Ovary (tissue), 7 donors: ENCODE measurements at regions not wholly inside any gene's neighbourhood (a gene's known extent, or its start where the extent isn't known, plus 50 kb on each side); places are given as distances from the start of the nearest gene placed in this dataset.
"Not testable (repeated sequence)": the region's sequence is repeated elsewhere in the genome, so short reads cannot be mapped to it uniquely, and the experiment has no call there.

Source experiments
- DNase-seq, 5 donors: peaks; one replicate each; pipeline ENCODE4 v3.0.0-alpha.2; 2019 to 2020
- H3K27ac ChIP-seq, 2 donors: fragments of 200-600 bp; one replicate each; pipeline versions ENCODE4 v1.5.1 to v1.8.0; 2019 to 2022
- H3K27me3 ChIP-seq: fragments of 200-600 bp; one replicate; pipeline ENCODE4 v1.8.0; 2022
- H3K36me3 ChIP-seq: fragments of 200-600 bp; sonication (generic); one replicate; pipeline ENCODE4 v1.5.1; 2019
- H3K4me1 ChIP-seq: one replicate; pipeline ENCODE4 v1.8.1; 2013; ENCODE audit warnings: mild to moderate bottlenecking, moderate library complexity; ENCODE audit not compliant: insufficient read depth
- H3K4me3 ChIP-seq: fragments of 200-600 bp; sonication (generic); one replicate; pipeline ENCODE4 v1.5.1; 2017
- H3K9me3 ChIP-seq, 2 donors: fragments of 200-600 bp in 1 of 2; sonication (generic) in 1 of 2; one replicate each; pipeline versions ENCODE4 v1.5.1 to v1.8.1; 2013 to 2019; ENCODE audit warnings: mild to moderate bottlenecking in 1 of 2, moderate library complexity in 1 of 2
- CTCF ChIP-seq, 3 donors: fragments of 450-650 bp in 2 of 3; fragments of 200-600 bp in 1 of 3; IDR thresholded peaks; one replicate each; pipeline versions ENCODE4 v1.5.1 to v1.8.0; 2016 to 2022; ENCODE audit warnings: antibody characterized with exemption in 3 of 3, mild to moderate bottlenecking in 1 of 3
- EP300 ChIP-seq: sonication (generic); formaldehyde crosslinking; IDR thresholded peaks from one replicate; pipeline ENCODE4 v1.6.1; 2017; ENCODE audit warnings: antibody characterized with exemption
- POLR2A ChIP-seq: fragments of 450-650 bp; IDR thresholded peaks from one replicate; pipeline ENCODE4 v1.6.1; 2017; ENCODE audit warnings: antibody characterized with exemption, mild to moderate bottlenecking, moderate library complexity
- WGBS, 3 donors: extraction: QIAGEN DNeasy Blood & Tissue Kit in 1 of 3; methylation state at CpG; one replicate each; pipeline versions ENCODE4 v1.1.5 to v1.1.7; 2013 to 2017; 5-methylcytosine and 5-hydroxymethylcytosine counted together
- intact Hi-C, 4 donors: fragments of 100-400 bp; cut with DNase I; formaldehyde crosslinking; loops; one replicate each; pipeline versions ENCODE4 v1.11.0 to v1.15.1; 2022 to 2023
- donor health status: DM: no; HTN: no; CAD: no; lungs with moderate emphysema.
- donor health status: DM: no; HTN: no; CAD: no.
- donor health status: Bipolar disorder and iron deficiency.
- donor health status: DM: no; HTN: no; CAD: no.
- donor health status: DM: yes; HTN: yes; CAD: no.

GRCh38 chr14:101683365-101683764, 78.1 kb upstream of the PPP2R5C start:
- Histone ChIP-seq H3K36me3 (no peaks in the 10 kb centered on the region), H3K27ac (no peak overlapping the region), H3K27me3 (no peaks in the 10 kb centered on the region), H3K4me1 (no peaks in the 10 kb centered on the region), H3K9me3 (no peaks in the 10 kb centered on the region), H3K4me3 (no peak overlapping the region)
- intact Hi-C loops, result no loop called here
- no peak for DNase-seq
- 70 to 80% (median 72%) methylated on average over 6 of the region's 6 CpGs for WGBS, 3 donors
- TF ChIP-seq POLR2A (no peak), EP300 (no peak), CTCF (IDR thresholded peaks at IDR 0.05) (no peak)

DNA sequence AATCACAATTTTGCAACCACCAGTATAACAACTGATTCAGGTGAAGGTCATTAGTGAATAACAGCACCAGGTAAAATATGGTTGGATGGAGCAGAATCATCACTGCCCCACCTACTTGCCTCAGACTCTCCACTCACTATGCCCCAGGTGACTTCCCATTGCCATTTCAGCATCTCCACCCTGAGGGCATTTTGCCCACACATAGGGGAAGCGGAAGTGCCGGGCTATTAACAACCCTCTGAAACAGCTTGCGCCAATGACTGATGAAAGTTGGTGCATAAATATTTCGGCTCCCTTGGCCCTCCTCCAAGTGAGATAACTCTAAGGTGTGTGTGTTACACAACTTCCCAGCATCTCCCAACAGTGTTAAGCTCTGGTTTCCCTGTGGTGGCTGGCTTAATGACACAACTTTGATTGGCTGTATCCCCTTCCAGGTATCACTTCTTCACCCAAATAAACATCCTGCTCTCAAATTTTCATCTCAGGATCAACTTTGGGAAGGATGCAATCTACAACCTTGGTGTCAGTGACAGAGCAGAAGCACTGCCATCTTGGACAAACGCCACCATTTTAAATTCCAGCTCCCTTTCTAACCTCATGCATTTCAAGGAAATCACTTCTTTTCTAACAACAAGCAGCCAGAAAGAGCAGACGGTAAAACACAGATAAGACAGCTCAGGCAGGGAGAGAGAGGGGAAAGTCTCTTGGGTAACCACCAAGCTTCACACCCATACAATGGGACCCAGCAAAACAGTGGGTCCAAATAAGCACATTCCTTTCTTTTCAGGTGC, 73.6 kb upstream of the PPP2R5C start:
- Histone ChIP-seq H3K9me3 (no peaks in the 10 kb centered on the region), H3K36me3 (no peaks in the 10 kb centered on the region), H3K27me3 (no peaks in the 10 kb centered on the region), H3K4me1 (no peaks in the 10 kb centered on the region), H3K27ac (no peak overlapping the region), H3K4me3 (no peak overlapping the region)
- WGBS, 3 donors, result 56 to 65% (median 56%) methylated on average over 6 of the region's 6 CpGs
- intact Hi-C loops, result no loop called here
- TF ChIP-seq CTCF (IDR thresholded peaks at IDR 0.05) (no peak), POLR2A (no peak), EP300 (no peak)
- no peak for DNase-seq

DNA sequence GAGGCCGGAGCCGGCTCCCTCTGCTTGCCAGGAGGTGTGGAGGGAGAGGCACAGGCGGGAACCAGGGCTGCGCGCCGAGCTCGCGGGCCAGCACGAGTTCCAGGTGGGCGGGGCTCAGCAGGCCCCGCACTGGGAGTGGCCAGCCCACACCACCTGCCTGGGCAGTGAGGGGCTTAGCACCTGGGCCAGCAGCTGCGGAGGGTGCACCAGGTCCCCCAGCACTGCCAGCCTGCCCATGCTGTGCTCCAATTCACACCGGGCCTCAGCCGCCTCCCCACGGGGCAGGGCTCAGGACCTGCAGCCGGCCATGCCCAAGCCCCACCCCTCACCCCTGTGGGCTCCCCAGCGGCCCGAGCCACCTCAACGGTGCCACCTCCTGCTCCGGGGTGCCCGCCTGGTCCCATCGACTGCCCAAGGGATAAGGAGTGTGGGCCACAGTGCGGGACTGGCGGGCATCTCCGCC, 72.4 kb upstream of the PPP2R5C start:
- no peak for TF ChIP-seq CTCF (IDR thresholded peaks at IDR 0.05)
- no peak for TF ChIP-seq POLR2A
- no peak for TF ChIP-seq EP300
- Histone ChIP-seq H3K4me1 (no peaks in the 10 kb centered on the region), H3K9me3 (no peaks in the 10 kb centered on the region), H3K27me3 (no peaks in the 10 kb centered on the region), H3K36me3 (no peaks in the 10 kb centered on the region), H3K27ac (no peak overlapping the region), H3K4me3 (no peak overlapping the region)
- intact Hi-C loops, result no loop called here
- 92 to 95% (median 94%) methylated on average over 18 to 25 of the region's 25 CpGs for WGBS, 3 donors
- DNase-seq, result no peak

GRCh38 chr14:101689966-101690365, 71.5 kb upstream of the PPP2R5C start:
- WGBS, 3 donors, result 90 to 94% (median 93%) methylated on average over 12 of the region's 12 CpGs
- H3K27me3 ChIP-seq, H3K27ac ChIP-seq, DNase-seq, H3K4me3 ChIP-seq, intact Hi-C loops, H3K4me1 ChIP-seq, H3K9me3 ChIP-seq, H3K36me3 ChIP-seq: not testable (repeated sequence)

DNA sequence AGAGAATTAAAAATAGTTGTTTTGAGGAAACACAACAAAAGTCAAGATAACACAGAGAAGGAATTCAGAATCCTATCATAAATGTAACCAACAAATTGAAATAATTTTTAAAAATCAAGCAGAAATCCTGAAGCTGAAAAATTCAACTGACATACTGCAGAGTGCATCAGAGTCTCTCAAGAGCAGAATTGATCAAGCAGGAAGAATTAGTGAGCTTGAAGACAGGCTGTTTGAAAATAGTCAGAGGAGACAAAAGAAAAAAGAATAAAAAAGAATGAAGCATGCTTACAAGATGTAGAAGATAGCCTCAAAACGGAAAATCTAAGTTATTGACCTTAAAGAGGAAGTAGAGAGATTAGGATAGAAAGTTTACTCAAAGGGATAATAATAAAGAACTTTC, 65.8 kb upstream of the PPP2R5C start:
- no peak for TF ChIP-seq CTCF (IDR thresholded peaks at IDR 0.05)
- TF ChIP-seq EP300, result no peak
- TF ChIP-seq POLR2A, result no peak
- Histone ChIP-seq H3K9me3 (no peaks in the 10 kb centered on the region), H3K36me3 (no peaks in the 10 kb centered on the region), H3K4me1 (no peaks in the 10 kb centered on the region), H3K27me3 (no peaks in the 10 kb centered on the region), H3K27ac (no peak overlapping the region), H3K4me3 (no peak overlapping the region)
- DNase-seq, result no peak
- 28 to 43% (median 33%) methylated on average over 1 of the region's 1 CpG for WGBS, 3 donors
- intact Hi-C loops, result no loop called here
